HG03521 (cell line): ENCODE measurements at regions not wholly inside any gene's neighbourhood (a gene's known extent, or its start where the extent isn't known, plus 50 kb on each side); places are given as distances from the start of the nearest gene placed in this dataset.
"Not testable (repeated sequence)": the region's sequence is repeated elsewhere in the genome, so short reads cannot be mapped to it uniquely, and the experiment has no call there.

ENCODE experiments used
- ATAC-seq: cut with Tn5 transposase; IDR thresholded peaks from one replicate; pipeline ENCODE4 v1.9.1; 2021; ENCODE audit warnings: mild to moderate bottlenecking, moderate library complexity; ENCODE audit not compliant: unreplicated experiment

DNA sequence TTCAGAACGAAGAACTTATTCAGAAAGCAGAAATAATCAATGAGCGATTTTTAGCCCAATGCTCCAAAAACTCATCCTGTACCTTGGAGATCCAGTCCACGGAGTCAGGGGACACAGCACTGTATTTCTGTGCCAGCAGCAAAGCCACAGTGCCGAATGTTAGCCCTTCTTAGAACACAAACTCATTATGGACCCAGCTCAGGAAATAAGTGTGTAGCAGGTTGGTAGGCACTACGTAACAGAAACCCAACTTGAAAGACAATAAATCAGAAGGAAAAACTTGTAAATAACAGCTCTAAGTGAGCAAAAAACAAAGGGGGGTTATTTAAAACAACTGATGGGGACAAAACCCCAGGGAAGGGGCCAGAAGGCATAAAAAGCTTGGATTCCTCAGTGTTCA lies 112.0 kb upstream of the PRSS1 start:
- no peak for ATAC-seq

DNA sequence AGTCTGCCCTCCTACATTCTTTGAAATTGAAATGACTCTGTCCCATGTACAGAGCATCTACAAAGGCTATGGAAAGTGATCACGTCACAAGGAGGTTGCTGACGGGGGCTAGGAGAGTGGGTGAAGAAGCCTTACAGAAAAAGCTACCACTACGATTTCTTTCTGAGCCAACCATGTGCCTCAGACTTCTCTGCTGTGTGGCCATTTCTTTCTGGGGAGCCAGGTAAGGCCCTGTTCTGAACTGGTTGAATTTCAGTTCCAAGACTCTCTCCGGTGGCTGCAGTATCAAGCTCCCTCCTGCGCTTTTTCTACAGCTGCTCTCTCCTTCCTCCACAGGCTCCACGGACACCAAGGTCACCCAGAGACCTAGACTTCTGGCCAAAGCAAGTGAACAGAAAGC lies 112.5 kb upstream of the PRSS1 start:
- no peak for ATAC-seq

DNA sequence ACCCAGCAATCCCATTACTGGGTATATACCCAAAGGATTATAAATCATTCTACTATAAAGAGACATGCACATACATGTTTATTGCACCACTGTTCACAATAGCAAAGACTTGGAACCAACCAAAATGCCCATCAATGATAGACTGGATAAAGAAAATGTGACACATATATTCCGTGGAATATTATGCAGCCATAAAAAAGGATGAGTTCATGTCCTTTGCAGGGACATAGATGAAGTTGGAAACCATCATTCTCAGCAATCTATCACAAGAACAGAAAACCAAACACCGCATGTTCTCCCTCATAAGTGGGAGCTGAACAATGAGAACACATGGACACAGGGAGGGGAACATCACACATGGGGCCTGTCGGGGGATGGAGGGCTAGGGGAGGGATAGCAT lies 113.2 kb upstream of the PRSS1 start:
- ATAC-seq, result not testable (repeated sequence)

DNA sequence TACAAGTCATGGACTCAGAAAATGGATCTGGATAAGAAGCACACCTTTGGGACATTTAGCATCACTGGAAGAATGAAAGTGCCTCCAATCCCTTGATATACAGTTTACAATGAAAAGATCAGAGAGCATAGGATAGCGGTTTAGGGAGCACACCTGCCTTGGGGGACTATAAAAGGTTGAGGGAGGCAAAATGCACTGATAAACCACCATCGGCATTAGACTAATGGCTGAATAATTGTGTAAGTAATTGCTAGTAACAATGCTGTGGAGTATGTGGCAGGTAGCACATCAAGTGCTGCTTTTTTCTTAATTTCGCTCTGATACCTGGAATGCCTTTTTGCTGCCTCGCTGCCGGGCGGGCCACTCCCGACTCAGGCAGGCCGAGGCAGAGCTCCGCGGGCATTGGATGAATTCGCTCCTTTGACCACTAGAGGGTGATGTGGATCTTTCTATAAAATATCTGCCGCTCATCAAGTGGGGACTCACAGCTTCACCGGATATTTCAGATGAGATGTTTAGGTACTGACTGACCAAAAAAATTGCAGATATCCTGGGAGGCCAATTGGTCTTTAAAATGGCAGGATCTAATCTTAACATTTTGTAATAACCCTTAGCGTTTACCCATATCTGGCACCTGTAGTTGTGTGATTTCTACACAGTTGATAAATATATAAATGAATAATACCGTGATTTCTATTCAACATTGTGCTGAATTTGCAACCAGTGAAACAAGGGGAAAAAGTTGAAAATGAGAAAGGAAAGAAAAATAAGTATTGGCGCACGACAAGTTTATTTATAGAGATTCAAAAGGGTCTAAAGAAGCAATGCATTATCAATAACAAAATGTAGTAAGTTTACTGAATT lies 116.8 kb upstream of the PRSS1 start:
- peak; percentile 87 for ATAC-seq

DNA sequence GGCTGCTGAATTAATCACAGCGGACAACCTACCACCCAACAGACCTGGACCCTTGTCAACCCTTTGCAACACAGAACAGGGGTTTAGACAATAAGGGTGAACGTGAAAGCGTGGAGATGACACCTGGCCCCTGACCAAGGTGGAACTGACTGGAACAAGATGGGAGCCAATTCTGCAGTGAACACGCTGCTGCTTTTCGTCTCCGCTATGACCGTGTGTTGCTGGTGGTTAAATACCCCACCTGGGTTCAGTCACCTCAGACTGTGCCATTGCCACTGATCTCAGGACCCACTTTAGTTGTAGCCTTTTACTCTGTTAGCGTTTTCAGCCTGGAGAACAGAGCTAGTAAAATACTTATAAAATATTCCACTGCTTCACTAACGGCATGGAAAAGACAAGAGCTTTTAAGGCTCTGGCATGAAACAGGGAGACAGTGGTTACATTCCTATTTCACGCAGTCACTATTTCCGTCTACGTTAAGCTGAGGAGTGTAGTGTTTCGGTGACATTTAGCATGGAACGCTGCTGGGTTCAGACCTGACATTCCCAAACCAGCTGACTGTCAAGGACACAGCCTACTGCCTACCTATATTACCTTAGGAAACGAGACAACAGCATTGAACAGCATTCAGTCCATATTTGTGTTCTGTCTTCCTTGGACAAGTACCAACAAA lies 119.5 kb upstream of the PRSS1 start:
- no peak for ATAC-seq

DNA sequence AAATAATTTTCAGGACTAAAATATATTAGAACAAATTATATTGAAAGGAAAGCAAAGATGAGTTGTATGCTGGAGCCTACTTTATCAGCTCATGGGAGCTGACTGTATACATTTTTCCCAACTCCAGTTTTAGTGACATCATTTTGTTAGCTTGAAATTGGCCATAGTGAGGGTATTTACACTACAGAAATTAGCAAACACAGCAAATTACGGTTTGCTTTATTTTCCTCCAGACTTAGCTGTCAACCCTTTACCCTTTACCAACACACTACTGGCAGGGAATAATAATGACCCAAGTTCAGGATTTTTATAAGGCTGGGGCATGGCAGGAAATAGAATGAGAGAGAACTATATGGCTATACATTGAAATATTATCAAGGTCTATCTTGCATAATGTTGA lies 120.3 kb upstream of the PRSS1 start:
- ATAC-seq, result no peak

DNA sequence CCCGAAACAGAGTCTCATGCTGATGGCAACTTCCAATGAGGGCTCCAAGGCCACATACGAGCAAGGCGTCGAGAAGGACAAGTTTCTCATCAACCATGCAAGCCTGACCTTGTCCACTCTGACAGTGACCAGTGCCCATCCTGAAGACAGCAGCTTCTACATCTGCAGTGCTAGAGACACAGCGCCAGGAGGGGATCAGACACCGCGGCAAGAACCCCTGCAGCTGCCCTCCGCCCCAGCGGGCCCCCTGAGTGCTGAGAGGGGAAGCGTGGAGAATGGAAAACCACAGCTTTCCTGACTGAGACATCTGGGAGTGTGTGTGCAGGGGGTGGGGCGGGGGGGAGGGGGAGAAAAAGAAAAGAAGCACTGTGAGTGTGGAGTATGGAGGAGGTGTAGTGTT lies 122.0 kb upstream of the PRSS1 start:
- not testable (repeated sequence) for ATAC-seq

DNA sequence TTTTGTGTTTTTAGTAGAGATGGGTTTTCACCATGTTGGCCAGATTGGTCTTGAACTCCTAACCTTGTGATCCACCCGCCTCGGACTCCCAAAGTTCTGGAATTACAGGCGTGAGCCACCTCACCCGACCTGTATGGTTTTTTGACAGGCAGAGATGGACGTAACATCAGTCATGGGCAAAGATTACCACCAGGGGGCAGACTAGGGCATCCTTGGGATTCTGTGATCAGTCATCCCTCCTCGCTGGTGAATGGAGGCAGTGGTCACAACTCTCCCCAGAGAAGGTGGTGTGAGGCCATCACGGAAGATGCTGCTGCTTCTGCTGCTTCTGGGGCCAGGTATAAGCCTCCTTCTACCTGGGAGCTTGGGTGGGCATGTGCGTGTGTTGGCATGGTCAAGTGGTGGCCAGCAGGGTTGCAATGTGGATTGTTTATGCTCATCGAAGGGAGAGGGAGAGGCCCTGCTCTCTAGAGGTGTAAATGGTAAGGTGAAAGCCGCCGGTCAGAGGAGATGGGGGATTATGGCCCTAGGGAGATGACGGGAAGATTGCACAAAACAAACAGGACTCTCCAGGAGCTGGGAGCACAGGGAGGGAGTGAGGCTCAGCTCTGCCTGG lies 122.7 kb upstream of the PRSS1 start:
- peak; percentile 67 for ATAC-seq

DNA sequence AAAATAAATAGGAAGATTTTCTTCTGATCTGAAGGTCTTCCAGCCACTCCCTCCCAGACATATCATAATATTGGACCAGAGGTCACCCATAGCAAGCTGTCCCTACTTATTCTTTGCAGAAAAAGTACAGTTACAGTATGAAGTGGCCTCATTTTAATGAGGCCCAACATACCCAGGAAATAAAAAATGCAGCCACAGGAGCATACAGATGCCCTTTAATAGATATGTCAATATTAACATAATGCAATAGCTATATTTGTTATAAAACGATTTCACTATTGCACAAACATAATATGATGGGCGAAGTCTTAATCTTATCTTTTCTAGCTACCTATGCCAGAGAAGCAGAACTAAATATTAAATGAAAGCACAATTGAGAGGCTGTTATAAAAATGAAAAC lies 124.1 kb upstream of the PRSS1 start:
- ATAC-seq, result not testable (repeated sequence)

DNA sequence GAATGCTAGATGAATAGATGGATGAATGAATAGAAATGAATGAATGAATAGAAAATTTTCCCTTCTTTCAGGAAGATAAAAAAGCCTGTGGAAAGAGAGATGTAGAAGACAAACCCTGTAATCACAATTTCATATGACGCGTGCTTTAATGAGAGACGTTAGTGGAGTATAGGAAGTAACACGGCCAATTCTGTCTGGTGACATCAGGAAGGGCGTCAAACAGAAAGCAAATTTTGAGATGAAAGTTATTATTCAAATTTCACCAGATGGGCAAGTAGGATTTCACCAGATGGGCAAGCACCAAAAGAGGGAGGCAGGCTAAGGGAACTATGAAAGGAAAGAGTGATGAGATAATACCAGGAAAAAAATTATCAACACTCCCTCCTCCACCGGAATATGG lies 128.9 kb upstream of the PRSS1 start:
- ATAC-seq, result no peak

DNA sequence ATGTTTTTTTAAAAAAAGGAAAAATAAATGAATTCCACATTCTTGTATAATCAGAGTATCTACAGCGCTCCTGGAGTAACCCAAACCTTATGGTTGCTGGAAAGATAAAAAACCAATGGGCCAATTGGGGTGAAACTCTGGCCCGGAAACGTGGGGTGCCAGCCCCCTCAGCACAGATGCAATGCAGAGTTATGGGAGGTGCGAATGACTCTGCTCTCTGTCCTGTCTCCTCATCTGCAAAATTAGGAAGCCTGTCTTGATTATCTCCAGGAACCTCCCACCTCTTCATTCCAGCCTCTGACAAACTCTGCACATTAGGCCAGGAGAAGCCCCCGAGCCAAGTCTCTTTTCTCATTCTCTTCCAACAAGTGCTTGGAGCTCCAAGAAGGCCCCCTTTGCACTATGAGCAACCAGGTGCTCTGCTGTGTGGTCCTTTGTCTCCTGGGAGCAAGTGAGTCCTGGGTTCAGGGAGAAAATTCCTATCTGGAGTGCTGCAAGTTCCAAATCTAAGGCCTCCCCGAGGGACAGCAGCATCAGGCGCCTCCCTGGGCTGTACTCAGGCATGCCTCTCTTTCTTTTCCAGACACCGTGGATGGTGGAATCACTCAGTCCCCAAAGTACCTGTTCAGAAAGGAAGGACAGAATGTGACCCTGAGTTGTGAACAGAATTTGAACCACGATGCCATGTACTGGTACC lies 130.5 kb upstream of the PRSS1 start:
- no peak for ATAC-seq

DNA sequence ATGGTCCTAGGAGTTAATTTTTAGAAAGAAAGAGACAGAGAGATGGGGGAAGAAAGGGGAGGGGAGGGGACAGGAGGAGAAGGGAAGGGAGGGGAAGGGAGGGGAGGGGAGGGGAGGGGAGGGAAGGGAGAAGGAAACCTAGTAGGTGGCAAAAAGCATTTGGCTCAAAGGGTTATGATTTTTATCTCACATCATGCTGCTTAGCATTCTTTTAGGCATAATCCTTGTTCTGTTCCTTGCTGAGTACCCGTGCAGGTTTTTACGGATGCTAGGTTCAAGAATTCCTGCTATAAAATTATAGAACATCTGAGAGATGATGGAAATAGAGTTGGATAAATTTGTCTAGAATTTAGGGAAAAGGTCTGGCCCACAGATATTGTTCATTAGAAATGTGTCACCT lies 132.4 kb upstream of the PRSS1 start:
- no peak for ATAC-seq

DNA sequence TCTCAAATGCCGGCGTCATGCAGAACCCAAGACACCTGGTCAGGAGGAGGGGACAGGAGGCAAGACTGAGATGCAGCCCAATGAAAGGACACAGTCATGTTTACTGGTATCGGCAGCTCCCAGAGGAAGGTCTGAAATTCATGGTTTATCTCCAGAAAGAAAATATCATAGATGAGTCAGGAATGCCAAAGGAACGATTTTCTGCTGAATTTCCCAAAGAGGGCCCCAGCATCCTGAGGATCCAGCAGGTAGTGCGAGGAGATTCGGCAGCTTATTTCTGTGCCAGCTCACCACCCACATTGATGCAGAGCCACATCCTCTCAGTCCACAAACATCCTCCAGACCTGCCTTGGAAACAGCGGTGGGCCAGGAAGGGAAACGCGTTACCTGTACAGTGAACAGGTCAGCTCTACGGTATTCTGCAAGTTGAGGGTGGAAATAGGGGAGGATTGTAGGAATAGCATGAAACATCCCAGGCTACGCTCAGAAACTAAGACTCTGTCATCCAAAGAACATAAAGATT lies 133.1 kb upstream of the PRSS1 start:
- no peak for ATAC-seq

DNA sequence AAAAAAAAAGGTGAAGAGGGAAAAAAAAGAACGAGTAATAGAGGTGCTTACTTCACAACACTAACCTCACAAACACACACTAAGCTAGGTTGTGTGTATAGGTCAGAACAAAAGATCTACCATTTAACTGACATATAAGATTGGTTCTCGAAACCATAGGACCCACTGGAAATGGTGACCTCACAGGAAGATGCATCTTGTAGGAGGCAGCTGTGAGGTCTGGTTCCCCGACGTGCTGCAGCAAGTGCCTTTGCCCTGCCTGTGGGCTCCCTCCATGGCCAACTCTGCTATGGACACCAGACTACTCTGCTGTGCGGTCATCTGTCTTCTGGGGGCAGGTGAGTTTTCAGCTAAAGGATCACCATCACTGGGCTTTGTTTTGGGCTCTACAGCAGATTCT lies 133.8 kb upstream of the PRSS1 start:
- ATAC-seq, result no peak

DNA sequence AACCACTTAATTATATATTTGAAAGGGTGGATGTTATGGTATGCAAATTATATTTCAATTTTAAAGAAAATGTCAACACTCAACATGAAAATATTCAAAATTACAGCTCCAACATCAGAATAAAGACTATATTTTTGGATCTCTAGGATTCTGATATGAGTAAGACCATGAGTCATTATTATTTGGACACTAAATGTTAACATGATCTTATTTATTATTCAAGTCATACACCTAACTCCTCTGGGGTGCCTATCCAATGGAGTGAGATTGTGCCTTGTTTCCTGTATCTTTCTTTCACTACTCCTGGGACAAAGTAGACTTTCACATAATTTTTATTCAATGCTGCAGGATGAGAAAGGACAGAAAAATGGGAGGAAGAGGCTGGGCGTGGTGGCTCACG lies 135.2 kb upstream of the PRSS1 start:
- ATAC-seq, result no peak

DNA sequence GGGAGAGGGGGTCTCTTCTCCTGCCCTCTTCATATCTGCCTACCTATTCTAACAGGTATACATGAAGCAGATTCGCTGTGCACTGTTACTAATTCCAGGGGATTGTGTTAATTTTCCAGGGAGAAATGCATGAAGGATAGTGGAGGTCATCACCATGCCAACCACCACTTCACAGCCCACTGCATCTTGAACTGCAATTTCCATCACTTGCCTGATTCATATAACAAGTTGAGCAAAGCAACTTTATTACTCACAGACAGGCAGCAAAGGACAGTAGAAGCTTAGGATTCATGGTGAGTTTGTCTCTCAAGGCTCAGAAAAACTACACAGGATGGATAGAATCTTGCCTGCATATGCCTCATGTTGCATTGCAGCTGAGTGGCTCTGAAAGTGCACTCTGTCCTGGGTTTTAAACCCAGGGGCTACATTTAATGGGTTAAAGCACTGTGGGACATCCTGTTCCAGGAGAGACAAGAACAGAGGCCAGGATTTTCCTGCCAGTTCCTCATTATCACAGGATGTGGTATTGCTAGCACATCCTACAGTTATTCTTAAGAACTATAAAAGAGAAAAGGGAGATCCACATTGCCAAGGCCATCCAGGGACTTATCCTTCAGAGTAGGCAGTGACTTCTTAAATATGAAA lies 136.9 kb upstream of the PRSS1 start:
- no peak for ATAC-seq

DNA sequence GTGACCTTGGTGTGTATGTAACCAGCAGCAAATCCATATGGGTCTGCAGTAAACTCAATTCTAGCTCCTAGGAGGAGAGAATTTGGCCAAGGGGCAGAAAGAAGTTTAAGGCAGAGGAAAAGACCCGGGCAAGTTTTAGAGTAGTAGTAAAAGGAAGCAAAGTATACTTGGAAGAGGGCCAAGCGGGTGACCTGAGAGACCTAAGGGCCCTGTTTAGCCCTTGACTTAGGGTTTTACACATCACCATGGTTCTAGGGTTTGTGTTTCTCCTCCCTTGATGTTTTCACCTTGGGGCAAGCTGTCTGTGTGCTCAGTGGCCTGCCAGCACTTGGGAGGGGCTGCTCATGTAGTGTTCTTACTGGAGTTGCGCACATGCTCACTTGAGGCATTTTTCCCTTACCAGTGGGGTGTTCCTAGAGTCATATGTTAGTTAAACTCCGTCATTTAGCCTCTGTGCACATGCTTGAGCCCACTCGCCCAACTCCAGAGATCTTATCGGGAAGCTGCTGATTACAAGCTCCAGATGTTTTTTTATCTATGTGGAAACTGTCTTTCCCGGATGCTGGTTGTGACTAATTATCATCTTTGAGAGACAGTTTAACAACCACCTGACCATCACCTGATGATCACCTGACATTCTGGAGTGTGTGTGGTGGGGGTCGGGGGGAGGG lies 137.6 kb upstream of the PRSS1 start:
- no peak for ATAC-seq

DNA sequence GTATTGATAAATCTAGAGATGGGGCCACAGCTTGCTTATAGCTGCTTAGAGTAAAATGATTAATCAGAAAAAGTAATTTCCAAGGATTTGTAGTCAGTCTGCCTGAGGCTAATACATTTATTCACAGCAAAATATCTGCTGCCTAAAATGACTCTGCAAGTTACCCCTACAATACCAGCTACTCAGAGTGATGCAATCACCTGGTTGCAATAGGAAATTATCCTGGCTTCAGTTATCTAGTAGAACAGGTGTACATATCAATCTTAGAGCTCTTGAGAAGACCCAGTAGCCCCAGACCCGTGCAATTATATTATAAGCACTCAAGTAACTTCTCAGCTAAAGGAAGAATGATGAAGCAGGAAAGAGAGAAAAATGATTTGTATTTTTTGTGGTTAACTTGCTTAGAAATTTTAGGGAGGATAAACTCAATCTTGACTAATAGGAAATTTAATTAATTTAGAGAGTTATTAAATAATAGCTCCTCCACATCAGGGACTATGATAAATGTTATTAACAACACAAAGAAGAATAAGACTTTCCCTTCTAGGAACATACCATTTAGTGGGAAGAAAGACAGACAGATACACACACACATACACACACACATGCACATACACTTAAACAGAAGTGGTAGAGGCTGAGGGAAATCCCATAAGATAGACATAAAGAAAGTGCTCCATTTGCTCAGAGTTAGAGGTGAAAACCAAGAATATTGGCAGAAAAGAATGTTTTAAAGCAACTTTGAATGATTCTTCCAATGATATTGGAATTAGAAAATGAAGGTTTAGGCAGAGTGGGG lies 140.4 kb upstream of the PRSS1 start:
- no peak for ATAC-seq

DNA sequence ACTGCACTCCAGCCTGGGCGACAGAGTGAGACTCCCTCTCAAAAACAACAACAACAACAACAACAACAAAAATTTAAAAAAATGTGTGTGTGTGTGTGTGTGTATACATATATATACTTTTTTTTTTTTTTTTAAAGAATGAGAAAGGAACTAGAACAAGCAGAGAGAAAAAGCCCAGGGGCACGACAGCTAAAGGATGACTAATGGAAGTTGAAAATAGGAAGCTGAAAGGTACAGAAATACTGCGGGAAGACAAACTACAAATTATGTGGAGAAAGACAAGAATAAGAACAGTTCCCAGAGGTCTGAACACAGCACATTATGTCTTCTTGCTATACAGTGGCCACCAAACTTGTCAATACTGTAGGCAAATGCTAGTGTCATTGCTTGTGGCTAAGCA lies 141.9 kb upstream of the PRSS1 start:
- no peak for ATAC-seq
